Mammary epithelial cell (primary cell): ENCODE measurements at regions not wholly inside any gene's neighbourhood (a gene's known extent, or its start where the extent isn't known, plus 50 kb on each side); places are given as distances from the start of the nearest gene placed in this dataset.

Experiments used
- EZH2 ChIP-seq: IDR thresholded peaks from 2 replicates; pipeline ENCODE4 v1.6.1; 2012; ENCODE audit warnings: low read length, inconsistent platforms, borderline replicate concordance
- TF ChIP-seq, protein P1 (sequence below), 2 donors: IDR thresholded peaks in 1 of 2; conservative IDR thresholded peaks in 1 of 2; 2 replicates each; pipeline ENCODE4 v1.5.1; 2011 to 2012; ENCODE audit warnings: inconsistent platforms in 2 of 2, low read length in 2 of 2, mild to moderate bottlenecking in 2 of 2, control low read depth in 1 of 2, low read depth in 1 of 2; ENCODE audit not compliant: insufficient read depth in 1 of 2; ENCODE audit errors: extremely low read depth in 1 of 2

DNA sequence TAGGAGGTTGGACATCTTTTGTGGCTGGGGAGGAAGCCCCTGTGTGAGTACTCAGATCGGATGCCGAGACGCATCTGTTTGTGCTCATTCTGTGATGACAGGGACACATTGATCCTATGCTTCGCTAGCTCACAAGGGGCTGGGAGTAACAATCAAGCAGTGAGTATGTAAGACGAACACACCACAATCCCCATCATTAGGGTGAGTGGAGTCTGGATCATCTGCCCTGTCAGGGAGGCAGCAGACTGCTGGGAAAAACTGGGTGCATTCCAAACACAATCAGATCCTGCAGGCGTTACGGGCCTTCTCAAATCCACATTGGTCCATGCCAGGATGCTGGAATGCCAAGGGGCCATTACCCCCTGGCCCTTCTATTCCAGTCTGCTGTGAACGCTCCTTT lies 64.1 kb upstream of the TSHZ3 start:
- TF ChIP-seq, protein P1, sequence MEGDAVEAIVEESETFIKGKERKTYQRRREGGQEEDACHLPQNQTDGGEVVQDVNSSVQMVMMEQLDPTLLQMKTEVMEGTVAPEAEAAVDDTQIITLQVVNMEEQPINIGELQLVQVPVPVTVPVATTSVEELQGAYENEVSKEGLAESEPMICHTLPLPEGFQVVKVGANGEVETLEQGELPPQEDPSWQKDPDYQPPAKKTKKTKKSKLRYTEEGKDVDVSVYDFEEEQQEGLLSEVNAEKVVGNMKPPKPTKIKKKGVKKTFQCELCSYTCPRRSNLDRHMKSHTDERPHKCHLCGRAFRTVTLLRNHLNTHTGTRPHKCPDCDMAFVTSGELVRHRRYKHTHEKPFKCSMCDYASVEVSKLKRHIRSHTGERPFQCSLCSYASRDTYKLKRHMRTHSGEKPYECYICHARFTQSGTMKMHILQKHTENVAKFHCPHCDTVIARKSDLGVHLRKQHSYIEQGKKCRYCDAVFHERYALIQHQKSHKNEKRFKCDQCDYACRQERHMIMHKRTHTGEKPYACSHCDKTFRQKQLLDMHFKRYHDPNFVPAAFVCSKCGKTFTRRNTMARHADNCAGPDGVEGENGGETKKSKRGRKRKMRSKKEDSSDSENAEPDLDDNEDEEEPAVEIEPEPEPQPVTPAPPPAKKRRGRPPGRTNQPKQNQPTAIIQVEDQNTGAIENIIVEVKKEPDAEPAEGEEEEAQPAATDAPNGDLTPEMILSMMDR (conservative IDR thresholded peaks at IDR 0.05 in 1 of 2, IDR thresholded peaks at IDR 0.05 in 1 of 2; ENCODE audit: extremely low read depth in 1 of 2, insufficient read depth in 1 of 2, low read depth in 1 of 2, low read length in 2 of 2) = no peak
- TF ChIP-seq EZH2 = no peak
